ENCODE measurements at regions not wholly inside any gene's neighbourhood (a gene's known extent, or its start where the extent isn't known, plus 50 kb on each side); places are given as distances from the start of the nearest gene placed in this dataset.

- H3K9ac ChIP-seq (ENCODE audit: low read length): no peak overlapping the region
- H3K27ac Mint-ChIP-seq (ENCODE audit: unreplicated experiment): no peak overlapping the region
- no peaks in the 10 kb centered on the region for H3K4me1 ChIP-seq (ENCODE audit: insufficient read depth, low read length)
- H3K9me3 Mint-ChIP-seq (ENCODE audit: unreplicated experiment): peaks cover 21% of the 10 kb centered on the region
- H2AFZ ChIP-seq (ENCODE audit: low read depth, low read length): no peak overlapping the region
- no peak overlapping the region for H3K27ac ChIP-seq (ENCODE audit: low read depth, low read length)
- H3K27me3 Mint-ChIP-seq (ENCODE audit: low read depth, unreplicated experiment): no peaks in the 10 kb centered on the region
- peaks cover 11% of the 10 kb centered on the region for H3K9me3 ChIP-seq (ENCODE audit: insufficient read depth, low read depth, low read length)
- no peak overlapping the region for H3K4me3 Mint-ChIP-seq (ENCODE audit: unreplicated experiment)
- FAIRE-seq: no peak
- H3K79me2 ChIP-seq (ENCODE audit: insufficient read depth, low read length): no peaks in the 10 kb centered on the region
- H3K4me2 ChIP-seq (ENCODE audit: low read length): no peak overlapping the region
- no peak overlapping the region for H3K4me3 ChIP-seq (ENCODE audit: insufficient read depth, low read depth, low read length)
- no peak for TF ChIP-seq CTCF (IDR thresholded peaks at IDR 0.05; ENCODE audit: insufficient read depth, low read depth, low read length)
- TF ChIP-seq EZH2 (IDR thresholded peaks at IDR 0.05; ENCODE audit: insufficient read depth, low read length): no peak
- H3K36me3 Mint-ChIP-seq (ENCODE audit: low read depth, unreplicated experiment): no peaks in the 10 kb centered on the region
- H3K4me1 Mint-ChIP-seq (ENCODE audit: low read depth, unreplicated experiment): no peaks in the 10 kb centered on the region
- no peaks in the 10 kb centered on the region for H3K27me3 ChIP-seq (ENCODE audit: insufficient read depth, low read length)
- H4K20me1 ChIP-seq (ENCODE audit: insufficient read depth, low read length): no peaks in the 10 kb centered on the region
- DNase-seq (ENCODE audit: low read depth): no peak
- H3K36me3 ChIP-seq (ENCODE audit: insufficient read depth, low read length): no peaks in the 10 kb centered on the region
Measured at GRCh38 chr7:153470004-153470671, 582.1 kb upstream of the DPP6 start.

GRCh38 chr7:153472516-153472915 lies 579.7 kb upstream of the DPP6 start:
- no peaks in the 10 kb centered on the region for H3K36me3 Mint-ChIP-seq (ENCODE audit: low read depth, unreplicated experiment)

More at GRCh38 chr7:153472516-153472915, 579.7 kb upstream of the DPP6 start:
- Mint-ChIP-seq H3K4me1 (ENCODE audit: low read depth, unreplicated experiment) (no peaks in the 10 kb centered on the region), H3K4me3 (ENCODE audit: unreplicated experiment) (no peak overlapping the region), H3K27ac (ENCODE audit: unreplicated experiment) (no peak overlapping the region), H3K9me3 (ENCODE audit: unreplicated experiment) (peaks cover 14% of the 10 kb centered on the region), H3K27me3 (ENCODE audit: low read depth, unreplicated experiment) (no peaks in the 10 kb centered on the region)
- Histone ChIP-seq H3K4me1 (ENCODE audit: insufficient read depth, low read length) (no peaks in the 10 kb centered on the region), H2AFZ (ENCODE audit: low read depth, low read length) (no peak overlapping the region), H4K20me1 (ENCODE audit: insufficient read depth, low read length) (no peaks in the 10 kb centered on the region), H3K27ac (ENCODE audit: low read depth, low read length) (no peak overlapping the region), H3K4me2 (ENCODE audit: low read length) (no peak overlapping the region), H3K27me3 (ENCODE audit: insufficient read depth, low read length) (no peaks in the 10 kb centered on the region), H3K36me3 (ENCODE audit: insufficient read depth, low read length) (no peaks in the 10 kb centered on the region), H3K4me3 (ENCODE audit: insufficient read depth, low read depth, low read length) (no peak overlapping the region), H3K9ac (ENCODE audit: low read length) (no peak overlapping the region), H3K79me2 (ENCODE audit: insufficient read depth, low read length) (no peaks in the 10 kb centered on the region), H3K9me3 (ENCODE audit: insufficient read depth, low read depth, low read length) (peaks cover 11% of the 10 kb centered on the region)
- DNase-seq (ENCODE audit: low read depth) (no peak), FAIRE-seq (no peak)
- TF ChIP-seq CTCF (IDR thresholded peaks at IDR 0.05; ENCODE audit: insufficient read depth, low read depth, low read length) (no peak), EZH2 (IDR thresholded peaks at IDR 0.05; ENCODE audit: insufficient read depth, low read length) (no peak)
